HG03060 (cell line): ENCODE measurements at regions not wholly inside any gene's neighbourhood (a gene's known extent, or its start where the extent isn't known, plus 50 kb on each side); places are given as distances from the start of the nearest gene placed in this dataset.
"Not testable (repeated sequence)": the region's sequence is repeated elsewhere in the genome, so short reads cannot be mapped to it uniquely, and the experiment has no call there.

Source experiments
- ATAC-seq: cut with Tn5 transposase; IDR thresholded peaks from one replicate; pipeline ENCODE4 v1.9.1; 2021; ENCODE audit warnings: low read depth, moderate number of reproducible peaks; ENCODE audit not compliant: unreplicated experiment

DNA sequence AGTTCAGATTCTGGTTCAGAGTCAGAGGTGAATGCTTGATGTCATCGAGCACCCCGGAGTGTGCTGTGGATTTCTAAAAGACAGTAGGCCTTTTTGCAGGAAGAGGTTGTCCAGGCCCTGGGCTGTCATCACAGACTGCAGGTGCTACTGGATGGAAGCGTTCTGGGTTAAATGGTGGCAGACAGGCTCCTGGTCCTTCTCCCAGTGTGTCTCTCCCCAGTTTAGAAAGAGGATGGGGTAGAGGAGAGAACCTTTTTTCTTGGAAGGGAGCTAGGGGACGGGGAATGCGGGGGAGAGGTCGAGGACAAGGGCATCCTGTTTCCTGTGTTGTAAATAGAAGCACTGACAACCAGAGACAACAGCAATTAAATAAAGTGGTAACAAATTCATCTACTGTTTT is 102.3 kb upstream of the NUDT6 start:
- ATAC-seq = no peak

GRCh38 chr4:123025398-123025797 is 103.0 kb upstream of the NUDT6 start:
- ATAC-seq = no peak

GRCh38 chr4:123026015-123026414 is 103.6 kb upstream of the NUDT6 start:
- ATAC-seq = not testable (repeated sequence)

GRCh38 chr4:123031664-123032063 is 109.3 kb upstream of the NUDT6 start:
- no peak for ATAC-seq

- no peak for ATAC-seq
Measured at GRCh38 chr4:123034023-123034422, 111.6 kb upstream of the NUDT6 start.

DNA sequence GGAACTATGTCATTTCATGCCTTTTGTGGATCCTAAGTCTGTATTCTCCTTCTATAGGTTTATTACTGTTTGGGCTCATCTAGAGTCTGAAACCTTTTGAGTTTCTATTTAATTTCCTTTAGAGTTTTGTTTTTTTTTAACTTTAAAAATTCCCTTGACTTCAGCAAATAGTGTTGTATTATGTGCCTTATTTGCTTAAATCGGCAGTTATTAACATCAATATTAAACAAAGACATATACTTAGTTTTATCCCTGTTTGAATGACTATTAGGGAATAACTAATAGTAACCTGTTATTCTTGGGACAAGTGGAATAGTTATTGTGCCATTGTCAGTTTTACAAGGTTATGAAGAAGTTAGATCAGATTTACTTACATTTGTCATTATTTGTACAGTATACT is 112.8 kb upstream of the NUDT6 start:
- ATAC-seq = no peak

- no peak for ATAC-seq
Measured at GRCh38 chr4:123037804-123038203, 115.4 kb upstream of the NUDT6 start.

- no peak for ATAC-seq
Measured at GRCh38 chr4:123042095-123042494, 119.7 kb upstream of the NUDT6 start.

- ATAC-seq = no peak
Measured at GRCh38 chr4:123043013-123043412, 120.6 kb upstream of the NUDT6 start.

DNA sequence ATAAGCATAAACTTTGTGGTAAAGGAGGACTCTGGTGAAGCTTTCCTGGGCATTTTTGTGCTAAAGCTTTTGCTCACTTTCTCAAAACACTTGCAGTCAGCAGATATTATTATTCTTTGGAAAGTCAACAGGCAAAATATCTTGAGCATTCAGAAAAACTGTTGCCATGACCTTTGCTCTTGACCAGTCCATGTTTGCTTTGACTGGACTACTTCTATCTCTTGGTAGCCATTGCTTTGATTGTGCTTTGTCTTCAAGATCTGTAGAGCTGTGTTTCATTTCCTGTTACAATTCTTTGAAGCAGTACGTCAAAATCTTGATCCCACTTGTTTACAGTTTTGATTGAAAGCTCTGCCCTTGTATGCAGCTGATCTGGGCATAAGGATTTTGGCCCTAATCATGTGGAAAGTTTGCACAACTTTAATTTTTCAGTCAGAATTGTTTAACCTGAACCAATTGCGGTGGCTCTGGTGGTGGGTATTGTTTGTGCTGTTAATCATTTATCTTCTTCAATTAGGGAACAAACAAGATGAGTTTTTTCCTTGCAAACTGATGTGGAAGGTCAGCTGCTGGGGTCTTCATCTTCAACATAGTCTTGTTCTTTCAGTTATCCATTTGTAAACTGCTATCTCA is 121.5 kb upstream of the NUDT6 start:
- ATAC-seq = no peak

- ATAC-seq = no peak
Measured at GRCh38 chr4:123046096-123046495, 123.7 kb upstream of the NUDT6 start.

DNA sequence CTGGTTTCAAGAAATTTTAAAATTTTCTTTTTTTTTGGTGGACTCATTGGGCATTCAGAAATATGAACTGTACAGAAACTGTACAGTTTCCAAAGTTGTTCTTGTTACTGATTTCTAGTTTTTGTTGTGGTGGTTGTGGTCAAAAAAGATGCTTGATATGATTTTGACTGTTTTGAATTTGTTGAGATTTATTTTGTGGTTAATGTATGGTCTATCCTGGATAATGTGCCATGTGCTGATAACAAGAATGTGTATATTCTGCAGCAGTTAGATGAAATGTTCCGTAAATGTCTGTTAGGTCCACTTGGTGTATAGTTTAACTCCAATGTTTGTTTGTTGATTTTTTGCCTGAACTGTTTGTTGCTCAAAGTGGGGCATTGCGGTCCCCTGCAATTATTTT is 127.6 kb upstream of the NUDT6 start:
- no peak for ATAC-seq

DNA sequence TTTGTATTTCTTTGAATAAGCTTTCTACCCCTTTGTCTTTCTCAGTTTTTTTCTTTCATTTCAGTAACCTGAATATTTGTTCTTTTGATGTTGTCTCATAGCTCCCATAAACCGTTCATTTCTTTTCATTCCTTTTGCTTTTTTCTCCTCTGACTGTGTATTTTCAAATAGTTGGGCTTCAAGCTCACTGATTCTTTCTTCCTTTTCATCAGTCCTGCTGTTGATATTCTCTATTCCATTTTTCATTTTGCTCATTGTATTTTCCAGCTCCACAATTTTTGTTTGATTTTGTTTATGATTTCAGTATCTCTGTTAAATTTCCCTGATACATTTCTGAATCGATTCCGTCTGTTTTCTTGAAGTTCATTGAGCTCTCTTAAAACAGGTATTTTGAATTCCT is 129.6 kb upstream of the NUDT6 start:
- ATAC-seq = no peak

- ATAC-seq = no peak
Measured at GRCh38 chr4:123055943-123056342, 133.5 kb upstream of the NUDT6 start.

- no peak for ATAC-seq
Measured at GRCh38 chr4:123060039-123060770, 137.8 kb upstream of the NUDT6 start.

- no peak for ATAC-seq
Measured at GRCh38 chr4:123064390-123064789, 142.0 kb upstream of the NUDT6 start.

- no peak for ATAC-seq
Measured at GRCh38 chr4:123068081-123068480, 145.7 kb upstream of the NUDT6 start.

DNA sequence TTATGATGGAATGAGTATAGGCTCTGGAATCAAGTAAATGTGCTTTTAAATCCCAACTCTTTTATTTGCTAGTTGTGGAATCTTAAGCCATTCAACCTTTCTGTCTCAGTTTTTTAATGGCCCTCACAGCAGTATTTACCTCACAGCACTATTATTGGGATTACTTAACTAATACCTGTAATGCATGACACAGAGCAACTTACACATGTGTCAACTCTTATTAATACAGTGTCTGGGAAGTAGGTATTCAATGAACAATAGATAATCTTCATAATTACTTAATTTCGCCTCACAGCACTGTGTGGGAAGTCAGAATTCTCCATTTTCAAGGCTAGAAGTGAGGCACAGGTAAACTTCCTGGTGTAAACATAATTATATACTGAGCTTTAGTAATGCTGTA is 149.7 kb upstream of the NUDT6 start:
- ATAC-seq = no peak

DNA sequence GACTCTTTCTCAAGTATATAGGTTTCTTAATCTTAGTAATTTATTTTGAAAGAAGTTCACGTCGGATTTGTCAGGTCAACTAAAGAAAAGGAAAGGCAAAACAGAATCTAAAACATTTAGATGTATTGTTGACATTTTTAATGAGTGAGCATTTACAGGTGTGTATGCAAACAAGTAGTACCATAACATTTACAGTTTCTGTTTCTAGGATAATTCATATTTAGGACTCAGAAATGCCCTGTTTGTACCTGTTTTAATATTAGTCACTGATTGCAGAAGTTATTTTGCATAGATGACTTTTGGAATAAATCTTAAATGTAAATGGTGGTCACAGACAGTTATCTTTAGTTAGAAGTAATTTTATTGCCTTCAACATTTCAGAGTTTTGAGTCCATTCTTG is 151.3 kb upstream of the NUDT6 start:
- ATAC-seq = no peak

- no peak for ATAC-seq
Measured at GRCh38 chr4:123077330-123077729, 154.9 kb upstream of the NUDT6 start.

DNA sequence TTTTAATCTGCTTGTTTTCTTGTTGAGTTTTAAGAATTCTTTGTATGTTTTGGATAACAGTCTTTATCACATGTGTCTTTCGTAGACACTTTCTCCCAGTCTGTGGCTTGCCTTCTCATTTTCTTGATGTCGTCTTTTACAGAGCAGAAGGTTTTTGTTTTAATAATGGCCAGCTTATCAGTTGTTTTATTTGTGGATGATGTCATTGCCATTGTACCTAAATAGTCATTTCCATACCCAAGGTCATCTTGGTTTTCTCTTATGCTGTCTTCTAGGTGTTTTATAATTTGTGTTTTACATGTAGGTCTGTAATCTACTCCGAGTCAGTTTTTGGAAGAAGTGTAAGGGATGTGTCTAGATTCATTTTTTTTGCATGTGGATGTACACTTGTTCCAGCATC is 159.6 kb upstream of the NUDT6 start:
- ATAC-seq = no peak

DNA sequence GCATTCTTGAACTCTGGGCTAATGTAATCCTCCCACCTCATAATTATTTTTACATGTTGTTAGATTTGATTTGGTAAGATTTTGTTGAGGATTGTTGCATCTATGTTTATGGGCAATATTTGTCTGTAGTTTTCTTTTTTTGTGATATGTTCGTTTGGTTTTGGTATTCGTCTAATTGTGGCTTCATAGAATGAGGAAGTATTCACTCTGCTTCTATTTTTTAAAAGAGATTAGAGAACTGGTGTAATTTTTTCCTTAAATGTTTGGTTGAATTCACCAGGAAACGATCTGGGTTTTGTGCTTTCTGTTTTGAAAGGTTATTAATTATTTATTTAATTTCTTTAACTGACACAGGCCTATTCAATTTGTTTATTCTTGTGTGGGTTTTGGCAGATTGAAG is 161.2 kb upstream of the NUDT6 start:
- ATAC-seq = no peak
